ENCODE measurements at regions not wholly inside any gene's neighbourhood (a gene's known extent, or its start where the extent isn't known, plus 50 kb on each side); places are given as distances from the start of the nearest gene placed in this dataset.

DNA sequence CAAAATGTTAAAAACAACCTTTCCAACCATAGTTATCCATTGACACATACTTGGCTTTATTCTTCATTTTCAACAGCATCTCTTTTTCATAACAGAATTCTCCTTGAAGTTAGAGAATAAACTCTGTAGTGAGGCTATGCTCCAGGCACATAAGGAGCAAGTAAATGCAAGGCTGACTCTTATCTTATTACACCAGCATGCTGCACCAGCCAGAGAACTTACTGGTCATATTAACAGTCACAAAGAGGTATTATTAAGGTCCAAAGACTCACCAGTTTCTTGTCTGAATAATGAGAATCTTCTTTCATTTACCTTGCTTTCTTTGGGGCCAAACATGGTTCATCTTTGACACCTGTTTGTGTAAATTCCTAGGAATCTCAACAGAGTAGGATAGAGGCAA lies 71.3 kb upstream of the IVNS1ABP start:
- TF ChIP-seq, protein P1, sequence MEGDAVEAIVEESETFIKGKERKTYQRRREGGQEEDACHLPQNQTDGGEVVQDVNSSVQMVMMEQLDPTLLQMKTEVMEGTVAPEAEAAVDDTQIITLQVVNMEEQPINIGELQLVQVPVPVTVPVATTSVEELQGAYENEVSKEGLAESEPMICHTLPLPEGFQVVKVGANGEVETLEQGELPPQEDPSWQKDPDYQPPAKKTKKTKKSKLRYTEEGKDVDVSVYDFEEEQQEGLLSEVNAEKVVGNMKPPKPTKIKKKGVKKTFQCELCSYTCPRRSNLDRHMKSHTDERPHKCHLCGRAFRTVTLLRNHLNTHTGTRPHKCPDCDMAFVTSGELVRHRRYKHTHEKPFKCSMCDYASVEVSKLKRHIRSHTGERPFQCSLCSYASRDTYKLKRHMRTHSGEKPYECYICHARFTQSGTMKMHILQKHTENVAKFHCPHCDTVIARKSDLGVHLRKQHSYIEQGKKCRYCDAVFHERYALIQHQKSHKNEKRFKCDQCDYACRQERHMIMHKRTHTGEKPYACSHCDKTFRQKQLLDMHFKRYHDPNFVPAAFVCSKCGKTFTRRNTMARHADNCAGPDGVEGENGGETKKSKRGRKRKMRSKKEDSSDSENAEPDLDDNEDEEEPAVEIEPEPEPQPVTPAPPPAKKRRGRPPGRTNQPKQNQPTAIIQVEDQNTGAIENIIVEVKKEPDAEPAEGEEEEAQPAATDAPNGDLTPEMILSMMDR (IDR thresholded peaks at IDR 0.05; ENCODE audit: insufficient read depth, low read length, poor library complexity, severe bottlenecking): no peak
- TF ChIP-seq EZH2phosphoT487 (conservative IDR thresholded peaks at IDR 0.05; ENCODE audit: low read length): no peak

All from SU-DHL-6 (cell line).